ENCODE measurements at regions not wholly inside any gene's neighbourhood (a gene's known extent, or its start where the extent isn't known, plus 50 kb on each side); places are given as distances from the start of the nearest gene placed in this dataset.

GRCh38 chr1:58257003-58257402 is 289.5 kb downstream of the OMA1 start:
- H3K27ac ChIP-seq (ENCODE audit: low read depth, low read length): no peak overlapping the region
- no peak overlapping the region for H3K4me3 ChIP-seq (ENCODE audit: low read length)
- no peaks in the 10 kb centered on the region for H3K27me3 ChIP-seq (ENCODE audit: control insufficient read depth, insufficient read depth, low read length)

GRCh38 chr1:58256546-58256945 is 290.0 kb downstream of the OMA1 start:
- Histone ChIP-seq H3K4me3 (ENCODE audit: low read length) (no peak overlapping the region), H3K27ac (ENCODE audit: low read depth, low read length) (no peak overlapping the region), H3K36me3 (ENCODE audit: control insufficient read depth, insufficient read depth, low read length) (no peaks in the 10 kb centered on the region), H3K4me1 (ENCODE audit: control insufficient read depth, insufficient read depth, low read length) (no peaks in the 10 kb centered on the region), H3K27me3 (ENCODE audit: control insufficient read depth, insufficient read depth, low read length) (no peaks in the 10 kb centered on the region), H3K9ac (ENCODE audit: low read length) (no peak overlapping the region)

More at GRCh38 chr1:58257003-58257402, 289.5 kb downstream of the OMA1 start:
- Histone ChIP-seq H3K36me3 (ENCODE audit: control insufficient read depth, insufficient read depth, low read length) (no peaks in the 10 kb centered on the region), H3K4me1 (ENCODE audit: control insufficient read depth, insufficient read depth, low read length) (no peaks in the 10 kb centered on the region), H3K9ac (ENCODE audit: low read length) (no peak overlapping the region)

- Histone ChIP-seq H3K36me3 (ENCODE audit: control insufficient read depth, insufficient read depth, low read length) (no peaks in the 10 kb centered on the region), H3K4me3 (ENCODE audit: low read length) (no peak overlapping the region), H3K4me1 (ENCODE audit: control insufficient read depth, insufficient read depth, low read length) (no peaks in the 10 kb centered on the region), H3K27ac (ENCODE audit: low read depth, low read length) (no peak overlapping the region), H3K27me3 (ENCODE audit: control insufficient read depth, insufficient read depth, low read length) (no peaks in the 10 kb centered on the region), H3K9ac (ENCODE audit: low read length) (no peak overlapping the region)
Measured at GRCh38 chr1:58256041-58256440, 290.5 kb downstream of the OMA1 start.

GRCh38 chr1:58255192-58255591 is 291.3 kb downstream of the OMA1 start:
- Histone ChIP-seq H3K4me1 (ENCODE audit: control insufficient read depth, insufficient read depth, low read length) (no peaks in the 10 kb centered on the region), H3K9ac (ENCODE audit: low read length) (no peak overlapping the region), H3K27me3 (ENCODE audit: control insufficient read depth, insufficient read depth, low read length) (no peaks in the 10 kb centered on the region), H3K4me3 (ENCODE audit: low read length) (no peak overlapping the region), H3K27ac (ENCODE audit: low read depth, low read length) (no peak overlapping the region), H3K36me3 (ENCODE audit: control insufficient read depth, insufficient read depth, low read length) (no peaks in the 10 kb centered on the region)

- Histone ChIP-seq H3K4me3 (ENCODE audit: low read length) (no peak overlapping the region), H3K36me3 (ENCODE audit: control insufficient read depth, insufficient read depth, low read length) (no peaks in the 10 kb centered on the region)
Measured at GRCh38 chr1:58251430-58252073, 295.0 kb downstream of the OMA1 start.

GRCh38 chr1:58250587-58250948 is 296.0 kb downstream of the OMA1 start:
- H3K36me3 ChIP-seq (ENCODE audit: control insufficient read depth, insufficient read depth, low read length): no peaks in the 10 kb centered on the region
- peak overlapping the region; percentile 43 for H3K4me3 ChIP-seq (ENCODE audit: low read length)
- H3K27me3 ChIP-seq (ENCODE audit: control insufficient read depth, insufficient read depth, low read length): peaks cover 8% of the 10 kb centered on the region
- H3K4me1 ChIP-seq (ENCODE audit: control insufficient read depth, insufficient read depth, low read length): peaks cover 2% of the 10 kb centered on the region
- no peak overlapping the region for H3K27ac ChIP-seq (ENCODE audit: low read depth, low read length)
- no peak overlapping the region for H3K9ac ChIP-seq (ENCODE audit: low read length)

More at GRCh38 chr1:58251430-58252073, 295.0 kb downstream of the OMA1 start:
- Histone ChIP-seq H3K27ac (ENCODE audit: low read depth, low read length) (no peak overlapping the region), H3K4me1 (ENCODE audit: control insufficient read depth, insufficient read depth, low read length) (peaks cover 2% of the 10 kb centered on the region), H3K9ac (ENCODE audit: low read length) (no peak overlapping the region), H3K27me3 (ENCODE audit: control insufficient read depth, insufficient read depth, low read length) (peaks cover 4% of the 10 kb centered on the region)

GRCh38 chr1:58249737-58250586 is 296.6 kb downstream of the OMA1 start:
- no peak overlapping the region for H3K27ac ChIP-seq (ENCODE audit: low read depth, low read length)
- H3K36me3 ChIP-seq (ENCODE audit: control insufficient read depth, insufficient read depth, low read length): no peaks in the 10 kb centered on the region
- H3K4me3 ChIP-seq (ENCODE audit: low read length): peak overlapping the region; percentile 43
- peaks cover 8% of the 10 kb centered on the region for H3K27me3 ChIP-seq (ENCODE audit: control insufficient read depth, insufficient read depth, low read length)
- no peak overlapping the region for H3K9ac ChIP-seq (ENCODE audit: low read length)
- peaks cover 2% of the 10 kb centered on the region for H3K4me1 ChIP-seq (ENCODE audit: control insufficient read depth, insufficient read depth, low read length)

GRCh38 chr1:58249388-58249736 is 297.2 kb downstream of the OMA1 start:
- peaks cover 8% of the 10 kb centered on the region for H3K27me3 ChIP-seq (ENCODE audit: control insufficient read depth, insufficient read depth, low read length)
- no peak overlapping the region for H3K27ac ChIP-seq (ENCODE audit: low read depth, low read length)
- H3K4me3 ChIP-seq (ENCODE audit: low read length): peak overlapping the region; percentile 16
- no peak overlapping the region for H3K9ac ChIP-seq (ENCODE audit: low read length)
- H3K36me3 ChIP-seq (ENCODE audit: control insufficient read depth, insufficient read depth, low read length): no peaks in the 10 kb centered on the region
- peaks cover 2% of the 10 kb centered on the region for H3K4me1 ChIP-seq (ENCODE audit: control insufficient read depth, insufficient read depth, low read length)

GRCh38 chr1:58248791-58249190 is 297.7 kb downstream of the OMA1 start:
- Histone ChIP-seq H3K36me3 (ENCODE audit: control insufficient read depth, insufficient read depth, low read length) (no peaks in the 10 kb centered on the region), H3K4me1 (ENCODE audit: control insufficient read depth, insufficient read depth, low read length) (peaks cover 2% of the 10 kb centered on the region), H3K4me3 (ENCODE audit: low read length) (no peak overlapping the region), H3K27ac (ENCODE audit: low read depth, low read length) (no peak overlapping the region), H3K9ac (ENCODE audit: low read length) (no peak overlapping the region), H3K27me3 (ENCODE audit: control insufficient read depth, insufficient read depth, low read length) (peaks cover 8% of the 10 kb centered on the region)

GRCh38 chr1:58248072-58248471 is 298.5 kb downstream of the OMA1 start:
- peaks cover 2% of the 10 kb centered on the region for H3K4me1 ChIP-seq (ENCODE audit: control insufficient read depth, insufficient read depth, low read length)

GRCh38 chr1:58246549-58246948 is 300.0 kb downstream of the OMA1 start:
- H3K4me3 ChIP-seq (ENCODE audit: low read length): no peak overlapping the region
- no peak overlapping the region for H3K9ac ChIP-seq (ENCODE audit: low read length)
- H3K36me3 ChIP-seq (ENCODE audit: control insufficient read depth, insufficient read depth, low read length): no peaks in the 10 kb centered on the region
- no peak overlapping the region for H3K27ac ChIP-seq (ENCODE audit: low read depth, low read length)
- H3K27me3 ChIP-seq (ENCODE audit: control insufficient read depth, insufficient read depth, low read length): peaks cover 8% of the 10 kb centered on the region
- peaks cover 2% of the 10 kb centered on the region for H3K4me1 ChIP-seq (ENCODE audit: control insufficient read depth, insufficient read depth, low read length)

More at GRCh38 chr1:58248072-58248471, 298.5 kb downstream of the OMA1 start:
- no peak overlapping the region for H3K9ac ChIP-seq (ENCODE audit: low read length)
- H3K4me3 ChIP-seq (ENCODE audit: low read length): no peak overlapping the region
- H3K36me3 ChIP-seq (ENCODE audit: control insufficient read depth, insufficient read depth, low read length): no peaks in the 10 kb centered on the region
- no peak overlapping the region for H3K27ac ChIP-seq (ENCODE audit: low read depth, low read length)
- peaks cover 8% of the 10 kb centered on the region for H3K27me3 ChIP-seq (ENCODE audit: control insufficient read depth, insufficient read depth, low read length)

GRCh38 chr1:58244872-58245271 is 301.7 kb downstream of the OMA1 start:
- Histone ChIP-seq H3K4me3 (ENCODE audit: low read length) (no peak overlapping the region), H3K27me3 (ENCODE audit: control insufficient read depth, insufficient read depth, low read length) (peaks cover 8% of the 10 kb centered on the region), H3K27ac (ENCODE audit: low read depth, low read length) (no peak overlapping the region), H3K4me1 (ENCODE audit: control insufficient read depth, insufficient read depth, low read length) (peaks cover 2% of the 10 kb centered on the region), H3K36me3 (ENCODE audit: control insufficient read depth, insufficient read depth, low read length) (no peaks in the 10 kb centered on the region), H3K9ac (ENCODE audit: low read length) (no peak overlapping the region)

GRCh38 chr1:58238846-58239245 is 307.7 kb downstream of the OMA1 start:
- Histone ChIP-seq H3K9ac (ENCODE audit: low read length) (no peak overlapping the region), H3K27ac (ENCODE audit: low read depth, low read length) (no peak overlapping the region), H3K4me3 (ENCODE audit: low read length) (no peak overlapping the region), H3K27me3 (ENCODE audit: control insufficient read depth, insufficient read depth, low read length) (no peaks in the 10 kb centered on the region), H3K4me1 (ENCODE audit: control insufficient read depth, insufficient read depth, low read length) (no peaks in the 10 kb centered on the region), H3K36me3 (ENCODE audit: control insufficient read depth, insufficient read depth, low read length) (no peaks in the 10 kb centered on the region)

Data from rectal smooth muscle tissue (tissue), 1 donor.